Spinal cord (tissue), 9 donors: ENCODE measurements at regions not wholly inside any gene's neighbourhood (a gene's known extent, or its start where the extent isn't known, plus 50 kb on each side); places are given as distances from the start of the nearest gene placed in this dataset.

Experiments
- DNase-seq, 6 donors: peaks; one replicate each; pipeline versions ENCODE4 v3.0.0 to v3.0.0-alpha.2; 2013 to 2015; ENCODE audit warnings: low spot score in 6 of 6, low read depth in 4 of 6
- H3K27ac ChIP-seq: one replicate; pipeline ENCODE4 v1.5.1; 2013; ENCODE audit warnings: low read depth, low read length, control low read depth
- H3K27me3 ChIP-seq: one replicate; pipeline ENCODE4 v1.6.1; 2013; ENCODE audit warnings: low read length; ENCODE audit not compliant: control insufficient read depth, insufficient read depth
- H3K36me3 ChIP-seq: one replicate; pipeline ENCODE4 v1.6.1; 2013; ENCODE audit warnings: low read length; ENCODE audit not compliant: control insufficient read depth, insufficient read depth
- H3K4me1 ChIP-seq: one replicate; pipeline ENCODE4 v1.6.1; 2013; ENCODE audit warnings: low read length; ENCODE audit not compliant: control insufficient read depth, insufficient read depth
- H3K4me3 ChIP-seq: one replicate; pipeline ENCODE4 v1.5.1; 2013; ENCODE audit warnings: low read depth, low read length, control low read depth
- H3K9me3 ChIP-seq: one replicate; pipeline ENCODE4 v1.6.1; 2013; ENCODE audit warnings: low read length; ENCODE audit not compliant: control insufficient read depth, insufficient read depth
- WGBS: methylation state at CpG from one replicate; pipeline ENCODE4 v1.1.5; 2013; ENCODE audit warnings: missing lambda C conversion rate; ENCODE audit not compliant: insufficient coverage; 5-methylcytosine and 5-hydroxymethylcytosine counted together
- donor health status: healthy.

- H3K4me3 ChIP-seq, result no peak overlapping the region
- H3K27me3 ChIP-seq, result no peaks in the 10 kb centered on the region
- no peaks in the 10 kb centered on the region for H3K36me3 ChIP-seq
- no peak for DNase-seq
- 87% methylated on average over 6 of the region's 6 CpGs for WGBS
- H3K27ac ChIP-seq, result no peak overlapping the region
- H3K4me1 ChIP-seq, result no peaks in the 10 kb centered on the region
- no peaks in the 10 kb centered on the region for H3K9me3 ChIP-seq
Observed at GRCh38 chr1:244350027-244350426, 101.7 kb downstream of the ADSS2 start.

DNA sequence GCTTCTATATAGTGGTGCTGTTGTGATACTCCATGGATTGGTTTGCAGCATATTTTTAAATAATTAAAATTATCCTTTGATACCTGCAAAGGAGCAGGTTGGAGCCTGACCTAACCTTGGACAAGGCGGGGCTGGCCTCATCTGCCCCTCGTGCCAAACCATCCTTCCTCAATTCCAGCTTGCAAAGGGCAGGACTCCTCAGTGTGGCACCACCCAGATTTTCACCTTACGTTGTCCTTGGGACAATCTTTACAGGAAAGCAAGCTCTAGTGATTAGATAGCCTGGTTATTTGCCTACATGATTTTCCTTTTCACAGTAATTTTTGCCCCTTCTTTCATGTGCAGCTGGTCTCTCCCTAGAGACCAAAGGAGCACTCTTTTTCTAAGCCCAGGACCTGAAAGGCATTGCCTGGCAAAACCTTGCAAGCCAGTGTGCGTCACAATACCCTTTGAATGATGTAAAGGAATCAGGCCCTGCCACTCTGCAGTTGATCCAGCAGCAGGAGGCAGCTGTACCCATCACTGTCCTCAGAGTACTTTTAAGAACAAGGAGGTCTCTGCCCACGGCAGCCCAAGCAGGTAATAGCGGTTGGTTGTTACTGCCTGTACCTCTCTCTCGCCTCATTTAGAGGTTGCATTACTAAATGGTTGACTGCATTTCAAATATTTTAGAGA, 99.4 kb downstream of the ADSS2 start:
- Histone ChIP-seq H3K27me3 (no peaks in the 10 kb centered on the region), H3K27ac (no peak overlapping the region), H3K9me3 (peaks cover 2% of the 10 kb centered on the region), H3K36me3 (no peaks in the 10 kb centered on the region), H3K4me3 (no peak overlapping the region), H3K4me1 (no peaks in the 10 kb centered on the region)
- WGBS, result 69% methylated on average over 4 of the region's 7 CpGs
- no peak for DNase-seq

DNA sequence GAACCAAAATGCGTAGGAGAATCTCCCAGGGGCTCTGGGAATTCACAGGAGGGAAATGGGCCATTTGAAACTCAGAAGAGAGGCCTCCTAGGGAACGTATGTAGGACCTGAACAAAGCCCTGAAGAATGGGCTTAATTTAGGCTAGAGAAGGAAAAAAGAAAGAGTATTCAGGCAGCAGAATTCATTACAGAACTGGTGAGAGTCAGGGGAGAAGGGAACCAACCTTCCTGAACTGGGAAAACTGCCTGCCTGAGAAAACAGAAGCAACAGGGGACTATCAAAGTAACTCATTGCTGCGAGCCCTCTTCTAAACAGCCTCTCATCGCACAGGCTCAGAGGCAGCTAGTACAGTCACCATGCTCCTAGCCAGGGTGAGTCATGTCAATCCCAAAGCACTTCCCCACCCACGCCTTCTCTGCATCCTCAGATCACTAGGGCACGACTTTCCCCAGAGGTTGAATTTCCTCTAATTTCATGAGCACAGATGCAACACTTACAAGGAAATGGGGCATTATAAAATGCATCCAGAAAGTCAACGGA, 98.1 kb downstream of the ADSS2 start:
- H3K4me3 ChIP-seq, result no peak overlapping the region
- no peak overlapping the region for H3K27ac ChIP-seq
- DNase-seq, result no peak

DNA sequence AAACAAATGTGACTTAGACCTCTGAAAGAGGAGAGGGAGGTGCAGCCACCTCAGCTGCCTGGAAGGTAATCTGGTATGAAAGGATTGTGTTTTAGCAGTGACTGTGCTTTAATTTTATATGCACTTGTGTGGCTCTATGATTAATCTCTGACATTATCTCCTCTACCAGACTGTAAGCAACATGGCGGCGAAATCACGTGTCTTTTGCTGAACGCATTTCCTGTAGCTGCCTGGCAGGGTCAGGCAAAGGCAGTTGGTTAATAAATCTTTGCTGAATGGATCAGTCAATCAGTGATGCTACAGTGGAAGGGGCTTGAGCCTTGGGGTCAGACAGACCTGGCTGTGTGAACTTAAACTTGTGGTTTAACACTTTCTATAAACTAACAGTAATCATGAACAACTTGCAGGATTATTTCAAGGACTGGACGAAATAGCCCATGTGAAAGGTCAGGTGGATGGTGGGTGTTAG, 96.9 kb downstream of the ADSS2 start:
- Histone ChIP-seq H3K4me1 (no peaks in the 10 kb centered on the region), H3K27ac (no peak overlapping the region), H3K4me3 (no peak overlapping the region), H3K9me3 (peaks cover 2% of the 10 kb centered on the region), H3K36me3 (no peaks in the 10 kb centered on the region), H3K27me3 (no peaks in the 10 kb centered on the region)
- WGBS, result 72% methylated on average over 4 of the region's 5 CpGs
- DNase-seq, result no peak

More for the DNA sequence above, 98.1 kb downstream of the ADSS2 start:
- no peaks in the 10 kb centered on the region for H3K36me3 ChIP-seq
- H3K4me1 ChIP-seq, result no peaks in the 10 kb centered on the region
- no peaks in the 10 kb centered on the region for H3K27me3 ChIP-seq
- 31% methylated on average over 7 of the region's 7 CpGs for WGBS
- peaks cover 2% of the 10 kb centered on the region for H3K9me3 ChIP-seq

- Histone ChIP-seq H3K4me3 (no peak overlapping the region), H3K27ac (no peak overlapping the region), H3K4me1 (peaks cover 3% of the 10 kb centered on the region), H3K9me3 (peaks cover 2% of the 10 kb centered on the region), H3K36me3 (no peaks in the 10 kb centered on the region), H3K27me3 (no peaks in the 10 kb centered on the region)
- DNase-seq, result no peak
- WGBS, result no CpG with 5 or more reads among the region's 1 CpG
Observed at GRCh38 chr1:244356376-244356775, 95.3 kb downstream of the ADSS2 start.
